ENCODE measurements at regions not wholly inside any gene's neighbourhood (a gene's known extent, or its start where the extent isn't known, plus 50 kb on each side); places are given as distances from the start of the nearest gene placed in this dataset.

DNA sequence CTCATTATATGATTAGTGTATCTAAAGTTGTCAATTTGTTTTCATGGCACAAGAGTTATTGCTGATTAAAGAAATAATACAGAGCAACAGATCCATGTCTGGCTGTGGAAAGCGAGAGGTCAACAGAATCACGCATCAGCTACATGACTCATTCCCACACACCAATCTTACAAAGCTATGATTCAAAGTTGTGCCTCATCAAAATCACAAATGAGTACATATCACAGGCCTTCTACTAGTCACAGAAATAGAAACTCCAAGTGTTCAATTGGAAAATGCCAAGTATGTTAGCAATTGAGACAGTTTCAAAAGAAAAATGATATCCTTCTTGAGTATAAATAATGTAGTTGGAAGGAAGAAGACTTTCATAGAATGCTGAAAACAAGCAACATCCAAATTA lies 57.8 kb upstream of the NKAIN2 start:
- TF ChIP-seq, protein P1, sequence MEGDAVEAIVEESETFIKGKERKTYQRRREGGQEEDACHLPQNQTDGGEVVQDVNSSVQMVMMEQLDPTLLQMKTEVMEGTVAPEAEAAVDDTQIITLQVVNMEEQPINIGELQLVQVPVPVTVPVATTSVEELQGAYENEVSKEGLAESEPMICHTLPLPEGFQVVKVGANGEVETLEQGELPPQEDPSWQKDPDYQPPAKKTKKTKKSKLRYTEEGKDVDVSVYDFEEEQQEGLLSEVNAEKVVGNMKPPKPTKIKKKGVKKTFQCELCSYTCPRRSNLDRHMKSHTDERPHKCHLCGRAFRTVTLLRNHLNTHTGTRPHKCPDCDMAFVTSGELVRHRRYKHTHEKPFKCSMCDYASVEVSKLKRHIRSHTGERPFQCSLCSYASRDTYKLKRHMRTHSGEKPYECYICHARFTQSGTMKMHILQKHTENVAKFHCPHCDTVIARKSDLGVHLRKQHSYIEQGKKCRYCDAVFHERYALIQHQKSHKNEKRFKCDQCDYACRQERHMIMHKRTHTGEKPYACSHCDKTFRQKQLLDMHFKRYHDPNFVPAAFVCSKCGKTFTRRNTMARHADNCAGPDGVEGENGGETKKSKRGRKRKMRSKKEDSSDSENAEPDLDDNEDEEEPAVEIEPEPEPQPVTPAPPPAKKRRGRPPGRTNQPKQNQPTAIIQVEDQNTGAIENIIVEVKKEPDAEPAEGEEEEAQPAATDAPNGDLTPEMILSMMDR (IDR thresholded peaks at IDR 0.05; ENCODE audit: insufficient read depth, low read length), result no peak
- TF ChIP-seq, protein P2, sequence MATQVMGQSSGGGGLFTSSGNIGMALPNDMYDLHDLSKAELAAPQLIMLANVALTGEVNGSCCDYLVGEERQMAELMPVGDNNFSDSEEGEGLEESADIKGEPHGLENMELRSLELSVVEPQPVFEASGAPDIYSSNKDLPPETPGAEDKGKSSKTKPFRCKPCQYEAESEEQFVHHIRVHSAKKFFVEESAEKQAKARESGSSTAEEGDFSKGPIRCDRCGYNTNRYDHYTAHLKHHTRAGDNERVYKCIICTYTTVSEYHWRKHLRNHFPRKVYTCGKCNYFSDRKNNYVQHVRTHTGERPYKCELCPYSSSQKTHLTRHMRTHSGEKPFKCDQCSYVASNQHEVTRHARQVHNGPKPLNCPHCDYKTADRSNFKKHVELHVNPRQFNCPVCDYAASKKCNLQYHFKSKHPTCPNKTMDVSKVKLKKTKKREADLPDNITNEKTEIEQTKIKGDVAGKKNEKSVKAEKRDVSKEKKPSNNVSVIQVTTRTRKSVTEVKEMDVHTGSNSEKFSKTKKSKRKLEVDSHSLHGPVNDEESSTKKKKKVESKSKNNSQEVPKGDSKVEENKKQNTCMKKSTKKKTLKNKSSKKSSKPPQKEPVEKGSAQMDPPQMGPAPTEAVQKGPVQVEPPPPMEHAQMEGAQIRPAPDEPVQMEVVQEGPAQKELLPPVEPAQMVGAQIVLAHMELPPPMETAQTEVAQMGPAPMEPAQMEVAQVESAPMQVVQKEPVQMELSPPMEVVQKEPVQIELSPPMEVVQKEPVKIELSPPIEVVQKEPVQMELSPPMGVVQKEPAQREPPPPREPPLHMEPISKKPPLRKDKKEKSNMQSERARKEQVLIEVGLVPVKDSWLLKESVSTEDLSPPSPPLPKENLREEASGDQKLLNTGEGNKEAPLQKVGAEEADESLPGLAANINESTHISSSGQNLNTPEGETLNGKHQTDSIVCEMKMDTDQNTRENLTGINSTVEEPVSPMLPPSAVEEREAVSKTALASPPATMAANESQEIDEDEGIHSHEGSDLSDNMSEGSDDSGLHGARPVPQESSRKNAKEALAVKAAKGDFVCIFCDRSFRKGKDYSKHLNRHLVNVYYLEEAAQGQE (IDR thresholded peaks at IDR 0.05; ENCODE audit: insufficient replicate concordance, low read depth), result no peak
- no peak for TF ChIP-seq POLR2AphosphoS5 (IDR thresholded peaks at IDR 0.05; ENCODE audit: low read depth)
